Fibroblast of villous mesenchyme (primary cell): ENCODE measurements at regions not wholly inside any gene's neighbourhood (a gene's known extent, or its start where the extent isn't known, plus 50 kb on each side); places are given as distances from the start of the nearest gene placed in this dataset.
A peak's percentile ranks its signal among the peaks of the same experiment; 100 is the strongest.

Experiments used
- DNase-seq: peaks from one replicate; pipeline ENCODE4 v3.0.0-alpha.2; 2010; ENCODE audit warnings: low read depth
- H3K4me3 ChIP-seq: 2 replicates; pipeline ENCODE4 v1.5.1; 2011; ENCODE audit warnings: low read depth, mild to moderate bottlenecking, low read length
- CTCF ChIP-seq: IDR thresholded peaks from 2 replicates; pipeline ENCODE4 v1.5.1; 2012; ENCODE audit warnings: low read depth, mild to moderate bottlenecking, low read length; ENCODE audit not compliant: insufficient read depth

- TF ChIP-seq CTCF = no peak
- DNase-seq = no peak
- no peak overlapping the region for H3K4me3 ChIP-seq
Observed at GRCh38 chr7:115359119-115359518, 437.2 kb downstream of the MDFIC start.

GRCh38 chr7:115357703-115357999 lies 435.8 kb downstream of the MDFIC start:
- TF ChIP-seq CTCF = no peak
- no peak overlapping the region for H3K4me3 ChIP-seq
- DNase-seq = no peak

GRCh38 chr7:115356999-115357702 lies 435.3 kb downstream of the MDFIC start:
- TF ChIP-seq CTCF = no peak
- H3K4me3 ChIP-seq = no peak overlapping the region
- DNase-seq = peak; percentile 8

GRCh38 chr7:115356139-115356746 lies 434.3 kb downstream of the MDFIC start:
- peak; percentile 30 for DNase-seq
- no peak overlapping the region for H3K4me3 ChIP-seq
- peak; percentile 56 for TF ChIP-seq CTCF

GRCh38 chr7:115354925-115355324 lies 433.0 kb downstream of the MDFIC start:
- TF ChIP-seq CTCF = no peak
- H3K4me3 ChIP-seq = no peak overlapping the region
- no peak for DNase-seq

- H3K4me3 ChIP-seq = no peak overlapping the region
- TF ChIP-seq CTCF = peak; percentile 17
- peak; percentile 71 for DNase-seq
Observed at GRCh38 chr7:115352375-115352774, 430.5 kb downstream of the MDFIC start.

GRCh38 chr7:115350764-115351163 lies 428.9 kb downstream of the MDFIC start:
- H3K4me3 ChIP-seq = no peak overlapping the region
- TF ChIP-seq CTCF = no peak
- DNase-seq = peak; percentile 1
